ELR (cell line): ENCODE measurements at regions not wholly inside any gene's neighbourhood (a gene's known extent, or its start where the extent isn't known, plus 50 kb on each side); places are given as distances from the start of the nearest gene placed in this dataset.
A peak's percentile ranks its signal among the peaks of the same experiment; 100 is the strongest.

Experiments
- DNase-seq: peaks from one replicate; pipeline ENCODE4 v3.0.0-alpha.2; 2015; ENCODE audit warnings: low read depth

DNA sequence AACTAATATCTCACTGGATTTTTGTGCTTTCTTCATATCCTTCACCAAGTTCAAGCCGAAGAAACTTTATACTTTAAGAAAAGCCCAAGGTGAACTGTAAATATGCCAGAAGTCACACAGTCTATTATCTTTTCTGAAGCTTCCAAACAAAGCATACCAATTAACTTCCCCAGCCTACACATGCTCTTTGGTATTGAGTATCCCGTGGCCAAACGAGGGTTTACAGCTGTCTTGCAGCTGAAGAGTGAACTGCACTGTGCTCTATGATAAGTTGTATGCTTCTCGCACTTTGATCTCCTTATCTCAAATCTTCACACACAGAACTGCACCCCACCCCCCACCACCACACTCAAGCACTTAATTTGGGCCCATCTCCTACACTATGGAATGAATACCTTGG lies 215.6 kb upstream of the VEPH1 start:
- no peak for DNase-seq

DNA sequence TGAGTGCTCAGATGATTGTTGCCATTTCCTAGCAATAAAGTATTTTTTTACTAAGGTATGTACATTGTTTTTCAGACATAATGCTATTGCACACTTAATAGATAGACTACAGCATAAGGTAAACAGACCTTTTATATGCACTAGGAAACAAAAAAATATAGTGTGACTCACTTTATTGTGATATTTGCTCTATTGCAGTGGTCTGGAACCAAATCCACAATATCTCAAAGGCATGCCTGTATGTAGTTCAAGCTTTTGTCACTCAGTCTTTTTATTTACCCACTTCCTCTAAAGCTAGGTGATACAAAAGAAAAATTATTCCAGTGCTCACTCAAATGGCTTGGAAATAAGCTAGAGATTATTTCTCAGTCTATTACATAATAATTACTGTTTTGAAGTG lies 209.9 kb upstream of the VEPH1 start:
- DNase-seq: no peak

DNA sequence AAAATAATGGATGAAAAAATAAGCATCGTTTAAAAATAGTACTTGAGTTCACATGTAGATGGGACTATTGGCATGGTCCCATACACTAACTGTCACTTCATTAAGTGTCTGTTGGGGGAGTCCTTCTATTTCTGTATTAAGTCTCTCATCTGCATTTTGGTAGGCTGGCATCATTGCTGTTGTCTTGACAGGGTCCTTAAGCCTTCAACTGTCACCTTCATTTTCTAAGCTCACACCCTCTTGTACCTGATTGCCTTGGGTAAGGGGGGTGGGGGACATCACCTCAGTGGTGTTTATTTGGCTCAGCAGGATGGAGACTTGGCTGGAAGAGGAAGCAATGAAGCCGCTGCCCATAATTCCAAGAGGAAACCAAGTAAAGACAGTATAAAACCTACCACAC lies 202.0 kb upstream of the VEPH1 start:
- DNase-seq: no peak

DNA sequence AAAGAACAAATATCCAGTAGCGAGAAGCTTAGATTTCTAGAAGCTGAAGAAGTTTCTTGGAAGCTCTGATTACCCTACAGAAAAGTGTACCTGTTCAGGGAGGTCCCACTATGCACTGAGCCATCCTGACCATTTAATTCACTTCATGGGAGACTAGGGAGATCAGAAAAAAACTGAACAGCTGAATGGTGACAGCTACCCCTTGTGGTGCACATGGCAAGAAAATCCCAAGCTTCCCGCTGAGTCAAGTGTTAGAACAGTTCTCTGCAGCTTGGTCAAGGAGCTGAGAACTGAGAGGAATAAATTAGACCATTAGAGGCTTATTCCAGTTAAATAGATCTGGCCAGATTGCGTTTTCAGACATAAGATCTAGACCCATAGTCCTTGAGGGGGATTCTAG lies 197.2 kb upstream of the VEPH1 start:
- peak; percentile 29 for DNase-seq

DNA sequence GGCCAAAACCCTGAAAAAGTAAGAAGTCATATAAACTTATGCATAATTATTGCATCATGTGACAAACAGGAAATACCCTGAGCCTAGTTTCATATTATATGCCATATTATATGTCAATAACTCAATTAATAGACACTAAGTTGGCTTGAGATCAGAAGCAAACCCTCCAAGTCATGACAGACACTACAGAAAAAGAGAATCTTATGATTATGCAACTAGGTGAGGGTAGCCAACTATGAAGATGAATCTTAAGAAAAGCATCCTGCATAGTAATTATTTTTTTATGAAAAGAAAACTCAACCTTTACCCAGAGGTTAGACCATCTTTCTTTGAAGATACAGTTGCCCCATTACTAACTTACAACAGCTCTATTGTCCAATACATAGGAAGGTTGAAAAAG lies 192.4 kb upstream of the VEPH1 start:
- DNase-seq: no peak

DNA sequence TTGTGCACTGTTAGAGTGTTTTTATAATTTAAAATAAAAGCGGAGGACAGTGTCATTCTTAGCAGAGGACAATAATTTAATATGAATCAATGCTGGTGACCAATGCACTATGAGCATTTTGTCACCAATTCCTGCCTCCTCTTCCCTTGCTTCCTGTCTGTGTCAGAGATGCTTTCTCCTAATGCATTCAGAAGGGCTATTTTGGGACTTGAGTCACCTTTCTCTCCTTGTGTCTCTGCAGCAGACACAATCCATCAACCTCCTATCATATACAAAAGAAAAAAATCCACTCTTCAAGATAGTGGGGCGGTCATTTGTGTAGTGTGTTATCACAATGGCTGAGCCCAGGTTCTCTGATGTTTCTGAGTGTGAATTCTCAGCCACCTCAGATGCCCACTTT lies 191.9 kb upstream of the VEPH1 start:
- DNase-seq: no peak

DNA sequence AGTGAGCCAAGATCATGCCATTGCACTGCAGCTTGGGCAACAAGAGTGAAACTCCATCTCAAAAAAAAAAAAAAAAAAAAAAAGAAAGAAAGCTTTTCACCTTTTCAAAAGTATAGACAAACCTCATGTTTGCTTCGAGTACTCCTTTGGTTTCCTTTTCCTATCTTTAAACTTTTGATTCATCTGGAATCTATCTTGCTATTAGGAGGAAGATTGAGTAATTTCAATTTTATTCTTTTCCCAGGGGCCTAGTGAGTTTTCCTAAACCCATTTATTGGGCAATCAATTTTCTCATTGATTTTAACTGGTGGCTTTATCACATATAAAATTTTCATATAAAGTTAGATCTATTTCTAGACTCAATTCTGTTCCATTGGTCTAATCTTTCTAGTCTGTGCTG lies 190.5 kb upstream of the VEPH1 start:
- no peak for DNase-seq

DNA sequence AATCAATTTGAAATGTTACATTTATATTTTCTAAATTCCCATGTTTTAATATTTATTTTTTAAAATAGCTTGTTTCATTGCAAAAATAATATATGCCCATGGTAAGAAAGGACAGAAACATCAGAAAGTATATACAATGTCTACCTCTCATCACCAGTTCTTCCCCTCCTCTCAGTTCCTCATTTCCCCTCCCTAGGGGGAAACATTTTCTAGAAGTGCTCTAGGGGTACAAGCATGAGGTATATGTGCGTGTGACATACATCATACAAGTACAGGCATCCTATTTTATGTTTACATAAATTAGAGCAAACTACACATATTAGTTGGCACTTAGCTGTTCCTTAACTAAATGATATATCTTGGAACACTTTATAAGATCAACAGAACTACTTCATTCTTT lies 189.3 kb upstream of the VEPH1 start:
- DNase-seq: no peak

DNA sequence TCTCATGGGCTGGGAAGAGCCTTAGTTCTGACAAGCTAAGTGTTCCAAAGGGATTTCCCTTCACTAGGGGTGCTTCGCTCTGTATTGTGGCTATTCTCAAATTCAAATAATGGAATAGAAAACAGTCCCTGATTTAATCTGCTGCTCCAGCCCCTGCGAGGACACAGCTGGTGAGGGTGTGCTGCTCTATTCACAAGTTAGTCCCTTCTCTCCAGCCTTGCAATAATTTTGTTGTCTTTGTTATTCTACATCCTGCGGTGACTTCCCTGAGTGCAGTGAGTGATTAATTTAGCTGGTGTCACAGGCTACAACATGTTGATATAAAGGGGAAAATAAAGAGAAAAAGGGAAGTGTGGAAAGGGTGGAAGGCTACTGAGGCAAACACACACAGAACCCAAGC lies 180.5 kb upstream of the VEPH1 start:
- no peak for DNase-seq

DNA sequence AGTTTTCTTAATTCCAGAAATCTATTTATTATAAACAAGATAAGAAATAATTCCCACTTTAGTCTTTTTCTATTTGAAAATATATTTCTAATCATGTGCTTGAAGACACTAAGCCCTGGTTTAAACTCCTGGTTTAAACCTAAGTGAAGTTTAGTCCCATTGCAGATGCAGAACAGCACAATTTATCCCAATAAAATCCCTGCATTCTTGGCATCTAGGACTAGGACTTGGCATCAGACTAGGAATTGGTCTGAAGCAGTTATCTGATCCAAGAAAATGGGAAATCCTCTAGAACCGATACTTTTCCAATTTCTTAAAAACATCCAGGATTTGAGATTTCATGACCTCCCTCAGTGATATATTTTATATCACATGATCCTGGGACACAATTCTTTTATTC lies 168.8 kb upstream of the VEPH1 start:
- DNase-seq: no peak

DNA sequence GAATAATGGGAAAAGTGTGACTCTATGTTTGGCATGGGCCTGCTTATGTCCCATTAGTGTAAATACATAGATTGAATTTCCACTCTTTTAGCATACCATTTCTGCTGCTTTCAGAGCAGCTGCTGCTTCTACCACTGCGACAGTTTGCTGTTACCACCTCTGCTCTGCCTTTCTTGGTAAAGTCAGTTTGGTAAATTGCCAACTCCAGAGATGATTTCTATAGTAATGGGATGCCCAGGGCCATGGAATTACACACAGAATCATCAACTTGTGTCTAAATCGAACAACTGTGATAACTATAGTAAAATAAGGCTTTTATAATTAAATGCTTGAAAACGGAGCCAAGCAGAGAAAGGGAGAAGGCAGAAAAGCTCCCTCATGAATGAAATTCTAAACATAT lies 168.4 kb upstream of the VEPH1 start:
- no peak for DNase-seq

DNA sequence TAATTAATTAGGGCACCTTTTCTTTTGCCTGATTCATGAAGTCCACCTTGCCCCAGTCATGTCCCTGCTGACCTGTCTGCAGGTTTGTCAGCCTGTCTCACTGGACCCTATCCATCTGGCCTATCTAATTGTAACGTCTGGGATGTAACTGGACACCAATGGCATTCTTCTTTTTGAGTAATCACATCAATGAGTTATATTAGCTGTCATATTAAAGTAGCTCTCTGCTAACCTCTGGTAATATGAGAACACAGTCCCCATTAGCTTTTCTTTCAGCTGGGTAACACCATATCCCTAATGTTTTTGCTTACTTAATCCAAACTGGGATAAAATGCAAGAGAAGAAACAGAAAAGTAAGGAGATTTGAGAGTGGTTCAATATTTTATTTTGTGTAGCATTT lies 166.2 kb upstream of the VEPH1 start:
- no peak for DNase-seq

DNA sequence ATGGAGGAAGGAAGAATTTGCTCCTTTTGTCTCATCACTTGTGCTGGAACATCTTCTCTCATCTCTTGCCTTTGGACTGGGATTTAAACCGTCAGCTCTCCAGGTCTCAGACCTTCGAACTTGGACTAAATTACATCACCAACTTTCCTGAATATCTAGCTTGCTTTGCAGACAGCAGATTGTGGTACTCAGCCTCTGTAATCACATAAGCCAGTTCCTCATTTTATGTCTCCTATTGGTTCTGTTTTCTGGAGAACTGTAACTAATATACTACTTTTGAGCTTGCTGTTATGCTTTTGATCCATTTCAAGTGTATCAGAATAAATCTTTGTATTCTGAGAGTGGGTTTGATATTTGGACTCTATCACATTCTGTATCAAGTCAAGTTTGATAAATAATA lies 164.3 kb upstream of the VEPH1 start:
- no peak for DNase-seq

DNA sequence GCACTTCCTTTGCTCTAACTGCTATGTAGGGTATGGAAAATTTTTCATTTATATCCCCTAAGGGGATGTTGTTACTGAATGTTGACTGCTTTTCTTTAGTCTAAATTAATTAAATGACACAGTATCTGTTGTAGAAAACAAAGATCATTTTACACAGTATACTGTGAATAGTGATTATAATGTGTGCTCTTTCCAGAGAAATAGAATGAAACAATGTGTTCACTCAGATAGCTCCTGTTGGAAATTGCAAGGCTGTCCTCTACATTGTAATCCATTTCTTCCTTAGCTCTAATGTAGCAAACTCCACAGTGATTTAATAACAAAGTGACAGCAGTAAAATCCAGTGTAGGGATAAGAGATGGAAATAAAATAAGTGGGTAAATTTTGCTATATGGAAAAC lies 159.0 kb upstream of the VEPH1 start:
- DNase-seq: no peak

DNA sequence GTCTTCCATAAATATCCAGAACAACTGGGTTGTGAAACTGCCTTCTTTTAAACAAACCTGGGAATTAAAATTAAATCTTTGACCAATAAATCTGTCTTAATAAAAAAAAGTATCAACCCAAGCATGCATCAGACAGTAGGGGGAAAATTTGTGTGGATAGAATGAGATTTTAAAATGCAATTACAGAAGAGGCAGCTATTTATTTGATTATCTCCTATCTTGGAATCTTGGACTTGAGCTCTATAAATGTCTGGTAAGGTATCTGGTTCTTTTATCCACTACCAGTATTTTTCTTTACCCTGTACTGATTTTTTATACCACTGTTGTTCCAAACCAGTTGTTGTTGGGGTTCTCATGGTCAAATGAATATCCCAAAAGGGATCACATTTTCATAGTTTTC lies 157.6 kb upstream of the VEPH1 start:
- no peak for DNase-seq

DNA sequence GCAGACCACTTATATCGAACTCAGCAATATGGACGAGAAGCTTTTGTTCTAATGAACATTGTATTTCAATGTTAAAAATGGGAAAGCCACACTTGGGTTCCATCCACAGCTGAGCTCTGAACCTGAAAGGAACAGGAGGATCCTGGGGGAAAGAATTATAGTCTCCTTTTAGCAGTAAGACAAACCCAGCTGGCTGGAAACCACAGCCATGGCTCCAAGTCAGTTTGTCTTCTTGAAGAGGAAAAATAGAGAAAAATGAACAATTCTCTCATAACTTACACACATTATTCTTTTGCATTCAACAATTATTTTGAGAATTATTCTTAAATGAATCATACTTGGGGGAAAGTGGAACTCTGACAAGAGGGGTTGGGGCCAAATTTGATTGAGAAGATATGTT lies 149.2 kb upstream of the VEPH1 start:
- no peak for DNase-seq

DNA sequence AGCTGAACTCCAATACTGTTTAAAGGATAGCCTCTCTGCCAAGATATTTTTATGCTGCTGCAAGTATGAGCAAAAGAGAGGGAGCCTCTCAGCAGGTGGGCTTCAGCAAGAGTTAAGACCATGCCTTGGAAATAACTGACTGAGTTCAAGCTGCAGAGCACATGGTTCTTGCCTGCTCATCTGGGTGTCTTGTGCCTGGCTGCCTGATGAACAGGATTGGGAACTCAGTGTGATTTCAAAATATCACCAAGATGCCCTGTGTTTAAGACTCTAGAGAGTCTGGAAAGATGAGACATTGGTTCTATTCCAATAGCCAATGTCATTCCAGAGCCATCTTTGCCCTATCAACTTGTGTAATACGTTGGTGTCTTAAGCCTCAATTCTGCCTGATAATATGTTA lies 147.5 kb upstream of the VEPH1 start:
- no peak for DNase-seq

DNA sequence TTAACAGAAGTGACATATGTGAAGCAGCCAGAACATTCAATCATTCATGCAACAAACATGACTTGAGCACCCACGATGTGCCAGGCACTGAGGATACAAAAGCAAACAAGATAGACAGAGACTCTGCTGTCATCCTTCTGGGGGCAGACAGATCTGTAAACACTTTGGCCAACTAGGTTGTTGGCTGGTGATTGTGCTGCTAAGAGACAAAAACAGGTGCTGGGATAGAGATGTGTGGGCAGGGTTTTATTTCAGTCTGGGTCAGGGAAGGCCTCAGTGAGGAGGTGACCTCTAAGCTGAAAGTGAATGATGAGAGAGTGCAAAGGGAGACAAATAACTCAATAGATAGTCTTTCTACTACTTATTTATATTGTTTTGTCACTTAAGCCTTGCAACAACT lies 147.0 kb upstream of the VEPH1 start:
- DNase-seq: no peak

DNA sequence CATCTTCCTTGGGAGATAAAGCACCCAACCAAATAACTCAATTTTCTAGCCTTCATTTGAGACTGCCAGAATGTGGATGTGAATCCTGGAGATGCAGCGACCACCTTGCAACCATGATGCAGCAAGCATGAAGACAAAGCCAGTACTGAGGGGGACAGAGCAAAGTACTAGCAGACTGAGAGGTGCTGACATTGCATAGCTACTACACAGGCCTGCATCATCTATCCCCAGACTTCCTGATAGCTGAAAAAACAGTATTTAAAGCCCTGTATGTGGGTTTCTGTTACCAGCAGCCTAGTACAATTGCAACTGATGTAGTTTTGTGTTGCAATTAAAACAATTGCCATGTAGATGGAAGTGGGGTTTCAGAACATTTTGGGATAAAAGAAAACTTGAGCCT lies 146.3 kb upstream of the VEPH1 start:
- DNase-seq: no peak

DNA sequence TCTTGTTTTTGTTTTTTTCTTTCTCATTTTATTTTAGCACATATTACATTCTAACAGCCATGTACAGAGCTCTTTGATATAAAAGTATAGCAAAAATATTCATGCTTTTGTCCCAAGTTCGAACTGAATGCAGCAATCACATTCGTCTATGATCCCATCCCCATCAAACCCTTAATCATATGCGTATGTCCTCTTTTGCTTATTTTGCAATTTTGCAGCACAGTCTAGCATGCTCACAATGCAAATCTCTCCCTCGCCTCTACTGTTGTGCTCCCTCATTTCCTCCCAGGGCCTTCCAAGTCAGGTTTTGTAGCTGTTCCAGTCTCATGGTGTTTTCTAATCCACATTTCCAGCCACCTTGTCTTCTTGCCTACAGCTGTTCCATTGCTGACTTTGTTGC lies 144.6 kb upstream of the VEPH1 start:
- DNase-seq: no peak

DNA sequence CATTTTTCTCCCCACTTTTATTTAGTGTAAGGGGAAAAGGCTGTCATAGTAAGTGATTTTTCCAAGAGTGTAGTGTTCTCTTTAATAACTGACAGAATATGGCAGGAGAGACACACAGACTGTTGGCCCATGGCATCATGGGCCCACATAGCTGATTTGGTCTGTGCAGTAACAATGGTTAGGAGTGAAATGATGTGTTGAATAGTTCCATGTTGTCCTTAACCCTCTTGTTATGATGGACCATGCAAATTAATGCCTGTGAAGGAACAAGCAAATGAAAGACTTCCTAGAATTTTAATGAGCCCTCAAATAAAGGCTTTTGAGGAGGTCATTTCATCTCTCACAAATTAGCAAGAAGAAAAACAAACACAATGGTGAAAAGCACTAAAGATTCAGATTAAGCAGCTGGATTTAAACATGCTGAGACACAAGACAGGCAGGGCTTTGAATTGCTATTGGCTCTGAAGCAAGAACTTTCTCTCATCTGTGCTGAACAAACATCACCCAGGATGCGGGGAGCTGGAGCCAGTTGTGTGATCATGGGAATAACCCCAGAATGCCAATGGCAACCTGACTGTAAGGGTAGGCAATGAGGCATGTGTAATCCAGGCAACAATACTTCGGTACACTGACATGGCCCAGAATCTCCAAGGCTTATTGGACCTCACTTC lies 136.7 kb upstream of the VEPH1 start:
- DNase-seq: no peak

DNA sequence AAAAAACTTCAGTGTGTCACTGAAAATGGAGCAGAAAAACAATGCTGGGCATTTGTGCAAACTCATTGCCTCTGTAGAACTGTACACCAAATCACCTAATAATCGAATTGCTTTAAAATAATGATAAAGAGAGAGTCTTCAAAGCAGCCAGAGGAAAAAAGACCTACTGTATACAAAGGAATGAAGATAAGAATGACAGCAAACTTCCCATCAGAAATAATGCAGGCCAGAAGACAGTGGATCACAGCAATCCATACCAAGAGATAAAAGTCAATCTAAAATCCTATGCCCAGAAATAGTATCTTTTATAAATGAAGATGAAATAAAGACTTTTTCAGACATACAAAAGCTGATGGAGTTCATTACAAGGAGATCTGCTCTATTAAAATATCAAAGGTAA lies 134.7 kb upstream of the VEPH1 start:
- DNase-seq: no peak

DNA sequence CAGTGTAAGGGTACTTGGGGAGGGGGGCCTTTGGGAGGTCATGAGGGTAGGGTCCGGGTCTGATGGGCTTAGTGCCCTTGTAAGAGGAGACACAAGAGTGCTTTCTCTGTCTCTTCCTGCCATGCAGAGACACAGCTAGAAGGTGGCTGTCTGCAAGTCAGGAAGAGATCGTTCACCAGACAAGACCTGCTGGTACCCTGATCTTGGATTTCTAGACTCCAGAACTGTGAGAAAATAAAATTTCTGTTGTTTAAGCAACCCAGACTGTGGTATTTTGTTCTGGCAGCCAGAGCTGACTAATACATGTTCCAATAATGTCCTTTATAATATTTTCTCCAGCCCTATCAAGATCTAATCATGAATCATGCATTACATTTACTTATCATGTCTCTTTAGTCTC lies 130.0 kb upstream of the VEPH1 start:
- DNase-seq: no peak

DNA sequence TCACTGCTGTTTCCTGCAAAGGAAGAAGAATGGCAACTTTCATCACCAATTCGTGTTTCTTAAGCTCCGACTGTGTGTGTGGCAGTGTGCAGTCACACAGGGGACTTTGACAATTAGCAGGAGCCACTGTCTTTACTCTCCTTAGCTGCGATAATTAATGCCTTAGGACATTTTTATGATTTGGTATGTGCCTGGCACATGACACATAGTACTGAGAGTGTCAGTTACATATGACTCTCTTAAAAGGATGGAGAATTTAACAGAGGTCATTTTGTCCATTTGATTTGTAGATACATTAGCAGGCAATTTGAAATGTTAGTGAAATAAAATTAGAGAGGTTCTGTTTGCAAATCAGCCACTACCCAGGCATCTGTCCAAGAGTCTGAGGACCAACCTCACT lies 128.9 kb upstream of the VEPH1 start:
- no peak for DNase-seq

DNA sequence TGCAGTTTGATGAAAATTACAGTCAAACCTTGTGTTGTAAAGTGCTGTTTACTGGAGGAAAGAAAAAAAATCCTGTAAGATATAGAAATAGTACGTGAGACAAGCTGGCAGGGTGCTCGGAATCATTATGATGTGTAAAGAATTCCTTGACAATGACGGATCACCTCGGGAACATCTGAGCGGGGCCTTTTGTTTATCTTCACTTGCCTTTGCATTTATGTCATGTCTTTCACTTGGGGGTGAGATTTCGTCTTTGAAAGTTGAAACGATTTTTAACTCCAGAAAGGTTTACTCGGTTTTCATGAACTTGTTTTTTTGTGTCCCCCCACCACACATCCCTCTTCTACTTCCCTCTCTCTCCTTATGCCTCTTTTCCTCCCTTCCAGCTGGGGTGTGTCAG lies 128.3 kb upstream of the VEPH1 start:
- DNase-seq: peak; percentile 44
